CD4-positive, alpha-beta T cell treated with Interleukin-17A for 4 hours (primary cell): ENCODE measurements at regions not wholly inside any gene's neighbourhood (a gene's known extent, or its start where the extent isn't known, plus 50 kb on each side); places are given as distances from the start of the nearest gene placed in this dataset.

ENCODE experiments used
- DNase-seq: peaks from one replicate; pipeline ENCODE4 v3.0.0-alpha.2; 2020; ENCODE audit warnings: mixed read lengths

- DNase-seq = no peak
Measured at GRCh38 chr13:64959276-64959675, 2270.9 kb downstream of the PCDH9 start.

- no peak for DNase-seq
Measured at GRCh38 chr13:64958106-64958505, 2272.0 kb downstream of the PCDH9 start.

GRCh38 chr13:64938660-64939059 lies 2291.5 kb downstream of the PCDH9 start:
- no peak for DNase-seq

- DNase-seq = no peak
Measured at GRCh38 chr13:64937302-64937701, 2292.8 kb downstream of the PCDH9 start.

- DNase-seq = no peak
Measured at GRCh38 chr13:64936879-64937278, 2293.3 kb downstream of the PCDH9 start.

- DNase-seq = no peak
Measured at GRCh38 chr13:64935441-64935840, 2294.7 kb downstream of the PCDH9 start.

- DNase-seq = no peak
Measured at GRCh38 chr13:64934569-64935362, 2295.4 kb downstream of the PCDH9 start.

GRCh38 chr13:64930636-64931035 lies 2299.5 kb downstream of the PCDH9 start:
- no peak for DNase-seq

- no peak for DNase-seq
Measured at GRCh38 chr13:64928696-64929499, 2301.2 kb downstream of the PCDH9 start.

GRCh38 chr13:64925727-64926126 lies 2304.4 kb downstream of the PCDH9 start:
- no peak for DNase-seq

- DNase-seq = no peak
Measured at GRCh38 chr13:64925284-64925683, 2304.9 kb downstream of the PCDH9 start.

GRCh38 chr13:64924401-64924800 lies 2305.7 kb downstream of the PCDH9 start:
- no peak for DNase-seq

- no peak for DNase-seq
Measured at GRCh38 chr13:64917566-64917965, 2312.6 kb downstream of the PCDH9 start.

- DNase-seq = no peak
Measured at GRCh38 chr13:64912141-64912540, 2318.0 kb downstream of the PCDH9 start.

- no peak for DNase-seq
Measured at GRCh38 chr13:64910096-64910495, 2320.0 kb downstream of the PCDH9 start.

- DNase-seq = no peak
Measured at GRCh38 chr13:64909184-64909583, 2321.0 kb downstream of the PCDH9 start.

GRCh38 chr13:64900039-64900438 lies 2330.1 kb downstream of the PCDH9 start:
- DNase-seq = no peak

- DNase-seq = no peak
Measured at GRCh38 chr13:64884976-64885375, 2345.2 kb downstream of the PCDH9 start.

GRCh38 chr13:64877176-64877575 lies 2353.0 kb downstream of the PCDH9 start:
- DNase-seq = no peak

- no peak for DNase-seq
Measured at GRCh38 chr13:64871742-64872141, 2358.4 kb downstream of the PCDH9 start.

- no peak for DNase-seq
Measured at GRCh38 chr13:64869539-64869938, 2360.6 kb downstream of the PCDH9 start.

- DNase-seq = no peak
Measured at GRCh38 chr13:64867856-64868255, 2362.3 kb downstream of the PCDH9 start.

- no peak for DNase-seq
Measured at GRCh38 chr13:64866331-64866730, 2363.8 kb downstream of the PCDH9 start.

- DNase-seq = no peak
Measured at GRCh38 chr13:64855506-64855905, 2374.6 kb downstream of the PCDH9 start.
